ENCODE measurements at regions not wholly inside any gene's neighbourhood (a gene's known extent, or its start where the extent isn't known, plus 50 kb on each side); places are given as distances from the start of the nearest gene placed in this dataset.

GRCh38 chr2:61722318-61722717 is 131.5 kb downstream of the FAM161A start:
- no peak for DNase-seq (ENCODE audit: low spot score)

DNA sequence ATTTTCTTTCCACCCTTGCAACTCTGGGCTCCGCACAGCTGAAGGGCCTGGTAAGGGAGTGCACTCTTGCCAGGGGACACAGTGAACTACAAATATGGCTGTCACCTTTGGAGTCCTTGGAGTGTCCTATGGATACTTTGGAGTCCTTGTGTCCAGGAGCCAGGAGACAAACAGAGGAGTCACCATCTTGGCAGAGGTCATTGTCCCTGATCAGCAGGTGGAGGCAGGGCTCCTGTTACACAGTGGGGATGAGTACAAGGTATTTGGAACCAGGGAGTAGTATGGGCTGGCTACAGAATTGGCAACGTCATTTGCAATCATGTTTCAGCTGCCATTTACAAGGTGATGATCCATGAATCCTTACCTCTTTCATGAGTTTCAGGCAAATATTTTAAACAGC is 132.5 kb downstream of the FAM161A start:
- DNase-seq (ENCODE audit: low spot score): no peak

DNA sequence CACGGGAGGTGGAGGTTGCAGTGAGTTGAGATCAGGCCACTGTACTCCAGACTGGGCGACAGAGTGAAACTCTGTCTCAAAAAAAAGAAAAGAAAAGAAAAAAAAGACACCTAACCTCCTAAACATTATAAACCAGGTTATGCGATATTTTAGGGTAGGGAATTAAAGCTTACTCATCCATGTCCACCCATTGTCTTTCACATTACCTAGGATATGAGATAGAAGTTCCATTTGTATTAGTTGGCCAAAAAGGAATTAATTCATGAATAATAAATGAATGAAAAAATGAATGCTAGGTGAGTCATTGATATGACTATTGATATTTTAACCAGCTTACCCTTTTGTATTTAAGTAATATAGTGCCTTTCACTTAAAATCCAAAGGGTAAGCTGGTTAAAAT is 132.9 kb downstream of the FAM161A start:
- no peak for DNase-seq (ENCODE audit: low spot score)

DNA sequence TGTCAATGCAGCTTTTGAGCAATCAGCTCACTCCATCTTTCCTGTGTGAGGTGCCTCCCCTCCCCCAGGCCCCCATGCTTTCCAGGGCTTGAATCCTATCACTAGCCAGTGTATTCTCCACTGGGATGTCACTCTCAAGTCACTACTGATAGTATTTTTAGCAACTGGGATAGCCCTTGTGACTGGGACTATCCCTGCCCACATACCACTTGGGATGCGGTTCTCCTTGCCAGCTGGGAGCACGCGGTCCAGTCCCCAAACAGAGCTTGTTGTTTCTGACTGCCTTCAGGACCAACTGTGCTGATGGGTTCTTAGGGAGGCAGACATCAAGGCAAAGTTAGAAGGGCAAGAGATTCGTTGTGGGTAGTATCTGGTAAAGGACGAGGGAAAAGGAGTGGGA is 134.9 kb downstream of the FAM161A start:
- no peak for DNase-seq (ENCODE audit: low spot score)

GRCh38 chr2:61715506-61715905 is 138.4 kb downstream of the FAM161A start:
- DNase-seq (ENCODE audit: low spot score): no peak

- DNase-seq (ENCODE audit: low spot score): no peak
Measured at GRCh38 chr2:61714210-61714609, 139.7 kb downstream of the FAM161A start.

DNA sequence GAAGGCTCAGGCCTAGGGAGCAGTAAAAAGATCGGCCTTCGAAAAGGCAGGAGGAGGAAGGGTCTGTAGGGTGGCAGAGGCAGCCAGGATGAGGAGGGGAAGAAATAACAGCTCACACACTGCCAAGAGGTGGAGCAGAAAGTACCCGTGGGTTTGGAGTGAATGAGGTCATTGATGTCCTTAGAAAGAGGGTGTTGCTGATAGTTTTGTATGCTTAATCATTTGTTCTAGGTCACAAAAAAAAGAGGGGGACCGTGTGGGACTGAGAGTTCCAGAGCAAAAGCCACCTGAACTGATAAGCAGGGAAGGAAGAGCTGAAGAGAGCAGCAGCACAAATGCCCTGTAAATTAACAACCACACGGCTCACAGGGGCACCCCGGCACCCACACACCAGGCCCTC is 140.4 kb downstream of the FAM161A start:
- DNase-seq (ENCODE audit: low spot score): no peak

DNA sequence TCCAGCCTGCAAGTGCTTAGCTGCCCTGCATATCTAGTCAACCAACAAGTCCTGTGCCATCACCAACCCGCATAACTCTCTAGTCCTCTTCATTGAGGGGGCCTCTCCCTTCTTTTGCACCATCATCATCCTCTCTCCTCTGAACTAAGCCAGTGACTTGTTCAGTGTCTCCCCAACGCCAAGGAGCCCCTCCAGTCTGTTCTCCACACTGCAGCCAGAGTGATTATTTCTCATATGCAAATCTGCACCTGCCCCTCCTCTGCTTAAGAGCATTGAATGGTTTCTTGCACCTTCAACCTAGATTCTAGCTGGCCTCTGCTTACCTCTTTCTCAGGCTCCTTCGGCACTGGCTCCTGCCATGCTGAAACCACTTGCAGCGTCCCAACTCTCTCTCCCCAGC is 141.8 kb downstream of the FAM161A start:
- no peak for DNase-seq (ENCODE audit: low spot score)

GRCh38 chr2:61710711-61711110 is 143.1 kb downstream of the FAM161A start:
- DNase-seq (ENCODE audit: low spot score): no peak

DNA sequence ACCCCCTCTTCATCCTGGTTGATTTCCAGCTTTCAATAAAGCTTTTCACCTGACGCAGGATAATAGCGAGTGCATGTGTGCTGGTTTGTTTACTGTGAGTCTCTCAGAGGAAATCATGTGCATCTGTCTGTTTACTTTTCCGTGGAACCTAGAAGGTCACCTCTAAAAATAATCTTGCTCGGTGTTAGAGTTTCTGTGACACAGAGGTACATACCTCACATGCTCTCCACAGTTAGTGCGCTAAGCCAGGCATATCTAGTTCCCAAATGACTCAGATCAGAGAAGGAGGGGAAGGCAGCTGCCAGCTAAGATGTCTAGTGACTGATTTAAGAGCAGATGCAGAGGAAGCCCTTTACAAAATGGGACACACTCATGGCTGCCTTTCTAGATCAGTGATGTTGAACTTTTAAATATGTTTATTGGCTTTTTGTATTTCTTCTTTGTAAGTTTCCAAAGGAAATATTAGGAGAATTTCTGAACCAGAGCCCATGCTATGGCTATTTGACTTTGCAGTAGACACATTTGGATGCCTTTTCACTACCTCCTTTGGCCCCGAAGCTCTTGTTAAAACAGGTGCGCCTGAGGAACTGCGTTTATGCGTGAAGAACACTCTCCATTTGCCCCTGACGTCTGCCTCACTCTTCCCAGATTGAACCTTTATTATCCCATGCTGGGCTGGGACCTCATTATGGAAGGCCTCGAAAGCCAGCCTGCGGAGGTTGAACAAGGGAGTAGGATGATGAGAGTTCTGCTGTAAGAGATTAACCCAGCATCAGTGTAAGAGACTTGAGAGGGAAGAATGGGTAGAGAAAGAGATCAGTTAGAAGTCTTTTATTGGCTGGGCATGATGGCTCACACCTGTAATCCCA is 145.6 kb downstream of the FAM161A start:
- no peak for DNase-seq (ENCODE audit: low spot score)

- no peak for DNase-seq (ENCODE audit: low spot score)
Measured at GRCh38 chr2:61705625-61706024, 148.2 kb downstream of the FAM161A start.

- DNase-seq (ENCODE audit: low spot score): no peak
Measured at GRCh38 chr2:61704364-61704763, 149.5 kb downstream of the FAM161A start.

GRCh38 chr2:61702088-61702467 is 151.8 kb downstream of the FAM161A start:
- no peak for DNase-seq (ENCODE audit: low spot score)

GRCh38 chr2:61700464-61700863 is 153.4 kb downstream of the FAM161A start:
- no peak for DNase-seq (ENCODE audit: low spot score)

DNA sequence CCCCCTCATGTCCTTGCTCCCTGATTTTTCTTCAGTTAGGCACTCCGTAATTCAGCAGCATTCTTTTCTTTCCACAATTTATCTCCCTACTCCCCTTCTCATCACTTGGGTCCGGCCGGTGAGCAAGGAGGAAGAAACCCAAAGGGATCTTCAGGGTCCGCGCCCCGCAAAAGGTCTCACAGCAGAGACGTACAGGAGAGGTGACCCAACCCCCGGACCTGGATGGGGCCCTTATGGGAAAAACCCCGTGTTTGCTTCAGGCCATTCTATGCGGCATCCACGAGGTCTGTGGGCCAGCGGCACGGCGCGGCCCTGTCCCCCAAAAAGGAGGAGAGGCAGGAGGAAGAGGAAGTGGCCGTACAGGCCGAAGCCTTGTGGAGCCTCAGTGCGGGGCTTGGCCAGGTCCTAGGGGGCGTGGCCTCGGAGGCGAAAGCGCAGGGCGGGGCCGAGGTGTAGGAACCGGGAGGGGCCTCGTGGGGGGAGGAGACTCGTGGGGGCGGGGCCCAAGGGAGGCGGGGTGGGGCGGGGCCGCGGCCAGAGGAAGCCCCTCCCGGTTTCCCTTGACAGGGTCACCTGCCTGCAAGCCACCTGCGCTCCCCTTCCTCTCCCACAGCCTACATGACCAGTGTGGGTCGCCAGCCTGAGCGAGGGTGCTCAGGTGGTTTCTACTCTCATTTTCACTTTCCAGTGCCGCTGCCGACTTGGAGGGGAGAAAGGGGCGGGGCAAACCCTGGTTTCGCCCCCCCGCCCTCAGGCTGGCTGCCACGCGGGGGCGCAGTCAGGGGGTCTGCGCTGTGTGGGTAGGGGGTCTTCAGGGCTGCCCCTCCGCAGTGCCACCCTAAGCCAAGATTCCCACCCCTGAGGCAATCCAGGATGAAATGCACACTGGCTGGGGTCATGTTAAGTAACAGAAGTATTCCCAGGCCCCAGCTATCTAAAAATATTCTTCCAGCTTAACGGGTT is 156.4 kb upstream of the XPO1 start:
- peak; percentile 79 for DNase-seq (ENCODE audit: low spot score)

- no peak for DNase-seq (ENCODE audit: low spot score)
Measured at GRCh38 chr2:61693744-61694143, 155.6 kb upstream of the XPO1 start.

DNA sequence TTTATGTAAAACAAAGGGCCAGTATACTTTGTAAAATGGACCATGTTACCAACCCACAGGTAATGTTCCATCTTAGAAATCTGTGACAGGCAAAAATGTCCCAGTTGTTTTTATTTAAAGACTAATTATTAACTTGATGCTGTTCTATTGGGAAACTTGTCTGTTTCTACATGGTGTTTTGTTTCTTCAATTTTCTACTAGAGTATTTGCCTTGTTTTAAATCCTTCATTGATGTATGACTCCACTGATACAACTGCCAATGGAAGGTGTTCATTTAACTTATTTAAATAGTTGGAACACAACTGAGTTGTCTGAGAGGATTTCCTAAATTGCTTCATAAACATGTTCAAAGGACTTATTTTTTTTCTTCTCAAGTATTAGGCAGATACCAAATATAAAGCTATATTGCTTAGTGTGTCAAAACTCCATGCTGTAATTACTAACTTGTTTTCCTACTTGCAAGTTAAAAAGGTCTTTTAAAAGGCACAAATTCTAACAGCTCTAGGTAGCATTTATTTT is 152.0 kb upstream of the XPO1 start:
- DNase-seq (ENCODE audit: low spot score): no peak

- DNase-seq (ENCODE audit: low spot score): no peak
Measured at GRCh38 chr2:61689568-61689967, 151.4 kb upstream of the XPO1 start.

GRCh38 chr2:61688369-61689334 is 150.5 kb upstream of the XPO1 start:
- no peak for DNase-seq (ENCODE audit: low spot score)

GRCh38 chr2:61679096-61679495 is 140.9 kb upstream of the XPO1 start:
- DNase-seq (ENCODE audit: low spot score): no peak

GRCh38 chr2:61677942-61678341 is 139.8 kb upstream of the XPO1 start:
- no peak for DNase-seq (ENCODE audit: low spot score)

DNA sequence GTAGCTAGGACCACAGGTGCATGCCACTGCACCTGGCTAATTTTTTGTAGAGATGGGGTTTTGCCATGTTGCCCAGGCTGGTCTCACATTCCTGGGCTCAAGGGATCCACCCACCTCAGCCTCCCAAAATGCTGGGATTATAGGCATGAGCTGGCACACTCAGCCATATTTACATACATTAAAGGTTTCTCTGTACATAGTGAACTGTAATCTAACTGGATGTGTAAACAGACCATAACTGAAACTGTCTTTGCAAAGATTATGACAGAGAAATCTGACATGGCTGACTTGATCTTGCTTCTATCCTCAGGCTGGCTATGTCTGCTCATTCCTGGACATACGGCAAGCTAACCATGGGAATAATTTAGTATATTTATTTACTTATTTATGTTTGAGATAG is 139.2 kb upstream of the XPO1 start:
- DNase-seq (ENCODE audit: low spot score): no peak
